ENCODE measurements at regions not wholly inside any gene's neighbourhood (a gene's known extent, or its start where the extent isn't known, plus 50 kb on each side); places are given as distances from the start of the nearest gene placed in this dataset.

DNA sequence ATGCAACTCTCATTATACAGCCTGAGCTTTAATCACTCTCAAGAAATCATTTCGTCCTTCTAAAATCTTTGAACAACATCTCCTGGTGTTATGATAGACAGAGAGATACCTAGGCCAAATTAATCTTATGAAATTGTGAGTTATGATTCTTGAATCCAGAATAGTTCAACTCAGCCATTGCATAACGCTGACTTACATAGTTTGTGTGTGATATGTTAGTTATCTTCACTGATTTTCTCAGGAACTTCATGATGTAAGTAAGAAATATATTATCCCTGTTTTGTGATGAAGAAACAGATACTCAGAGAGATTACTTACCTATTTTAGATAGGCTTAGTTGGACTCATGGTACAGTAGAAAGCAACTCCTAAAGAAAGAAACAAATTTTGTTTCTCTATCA, 684.4 kb downstream of the ZEB2 start:
- no peak overlapping the region for H3K4me3 ChIP-seq (ENCODE audit: low read depth, low read length)
- no peak for TF ChIP-seq CTCF (IDR thresholded peaks at IDR 0.05; ENCODE audit: insufficient read depth, low read length, missing control alignments)
- ChIA-PET CTCF (interaction anchor here (2.2 kb wide), 1 partner anchor 12 kb away, joined by 5 read pairs; no protein-coding TSS in a partner anchor), POLR2A (no interaction called here)
- DNase-seq (ENCODE audit: low read depth, low spot score), result no peak

- CTCF ChIA-PET, result interaction anchor here (1.0 kb wide), 1 partner anchor 8 kb away, joined by 3 read pairs; no protein-coding TSS in a partner anchor
- no peak overlapping the region for H3K4me3 ChIP-seq (ENCODE audit: low read depth, low read length)
- no peak for DNase-seq (ENCODE audit: low read depth, low spot score)
- POLR2A ChIA-PET, result no interaction called here
- TF ChIP-seq CTCF (IDR thresholded peaks at IDR 0.05; ENCODE audit: insufficient read depth, low read length, missing control alignments), result no peak
Measured at GRCh38 chr2:143833015-143833660, 686.8 kb downstream of the ZEB2 start.

DNA sequence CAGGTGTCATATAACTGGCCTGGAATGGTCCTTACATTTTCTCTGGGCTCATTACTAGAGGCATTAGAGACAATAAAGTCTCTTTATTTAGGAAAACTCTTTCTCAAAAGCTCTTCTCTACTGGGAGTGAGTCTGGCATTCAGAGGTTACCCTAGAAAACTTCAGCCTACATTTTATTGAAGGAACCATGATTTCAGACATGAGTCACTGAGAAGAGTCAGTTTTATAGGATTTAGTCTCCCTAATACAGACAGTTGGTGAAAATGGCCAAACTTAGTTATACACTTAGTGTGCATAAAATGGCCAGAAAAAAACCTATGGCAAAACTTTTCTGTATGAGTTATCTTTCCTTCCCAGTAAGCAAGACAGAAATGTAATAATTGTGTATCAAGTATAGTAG, 689.4 kb downstream of the ZEB2 start:
- CTCF ChIA-PET, result no interaction called here
- POLR2A ChIA-PET, result no interaction called here

DNA sequence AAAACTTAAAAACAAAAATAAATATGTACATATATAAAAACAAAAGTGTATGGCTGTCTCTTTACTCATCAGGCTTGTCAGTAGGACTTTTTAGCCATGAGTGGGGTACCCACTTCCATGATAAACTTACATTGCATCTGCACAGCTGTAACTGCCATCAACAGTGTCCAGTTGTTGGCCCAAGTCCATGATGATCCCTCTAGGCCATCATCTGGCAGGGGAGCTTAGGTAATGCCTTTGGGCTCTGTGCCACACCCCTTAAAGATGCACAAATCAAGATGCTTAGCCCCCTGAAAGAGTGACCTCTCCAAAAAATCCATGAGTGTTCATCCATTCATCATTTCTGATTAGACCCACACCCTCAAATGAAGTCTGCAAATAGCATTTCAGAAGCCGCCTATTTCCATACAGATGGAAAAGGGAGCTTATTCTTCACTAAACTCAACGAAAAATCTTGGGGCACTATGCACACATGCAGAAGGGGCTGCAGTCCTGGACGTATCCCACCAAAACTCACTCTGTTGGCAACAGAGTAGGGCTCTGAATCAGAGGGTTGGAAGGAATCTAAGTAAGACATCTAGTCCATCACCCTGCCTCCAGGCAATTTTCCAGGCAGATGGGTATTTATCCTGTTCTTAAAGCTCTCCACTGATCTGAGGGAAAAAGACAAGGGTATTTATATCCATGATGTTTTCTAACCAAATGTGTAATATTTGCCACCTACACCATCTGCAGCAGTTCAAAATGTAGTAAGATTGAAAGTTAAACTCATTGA, 691.0 kb downstream of the ZEB2 start:
- ChIA-PET CTCF (no interaction called here), POLR2A (no interaction called here)
- TF ChIP-seq CTCF (IDR thresholded peaks at IDR 0.05; ENCODE audit: insufficient read depth, low read length, missing control alignments), result no peak
- no peak overlapping the region for H3K4me3 ChIP-seq (ENCODE audit: low read depth, low read length)
- DNase-seq (ENCODE audit: low read depth, low spot score), result no peak

More for the DNA sequence above, 689.4 kb downstream of the ZEB2 start:
- no peak overlapping the region for H3K4me3 ChIP-seq (ENCODE audit: low read depth, low read length)
- no peak for TF ChIP-seq CTCF (IDR thresholded peaks at IDR 0.05; ENCODE audit: insufficient read depth, low read length, missing control alignments)
- no peak for DNase-seq (ENCODE audit: low read depth, low spot score)

GRCh38 chr2:143824791-143825190, 695.1 kb downstream of the ZEB2 start:
- CTCF ChIA-PET, result interaction anchor here (0.8 kb wide), 1 partner anchor 311 kb away, joined by 3 read pairs; no protein-coding TSS in a partner anchor
- POLR2A ChIA-PET, result no interaction called here
- no peak overlapping the region for H3K4me3 ChIP-seq (ENCODE audit: low read depth, low read length)
- DNase-seq (ENCODE audit: low read depth, low spot score), result no peak
- no peak for TF ChIP-seq CTCF (IDR thresholded peaks at IDR 0.05; ENCODE audit: insufficient read depth, low read length, missing control alignments)

- ChIA-PET POLR2A (no interaction called here), CTCF (no interaction called here)
Measured at GRCh38 chr2:143823876-143824275, 694.7 kb downstream of the ARHGAP15 start.

More at GRCh38 chr2:143823876-143824275, 694.7 kb downstream of the ARHGAP15 start:
- no peak for TF ChIP-seq CTCF (IDR thresholded peaks at IDR 0.05; ENCODE audit: insufficient read depth, low read length, missing control alignments)
- no peak overlapping the region for H3K4me3 ChIP-seq (ENCODE audit: low read depth, low read length)
- DNase-seq (ENCODE audit: low read depth, low spot score), result no peak

All from AG04449 (cell line).